HG03060 (cell line): ENCODE measurements at regions not wholly inside any gene's neighbourhood (a gene's known extent, or its start where the extent isn't known, plus 50 kb on each side); places are given as distances from the start of the nearest gene placed in this dataset.

ENCODE experiments used
- ATAC-seq: cut with Tn5 transposase; IDR thresholded peaks from one replicate; pipeline ENCODE4 v1.9.1; 2021; ENCODE audit warnings: low read depth, moderate number of reproducible peaks; ENCODE audit not compliant: unreplicated experiment

DNA sequence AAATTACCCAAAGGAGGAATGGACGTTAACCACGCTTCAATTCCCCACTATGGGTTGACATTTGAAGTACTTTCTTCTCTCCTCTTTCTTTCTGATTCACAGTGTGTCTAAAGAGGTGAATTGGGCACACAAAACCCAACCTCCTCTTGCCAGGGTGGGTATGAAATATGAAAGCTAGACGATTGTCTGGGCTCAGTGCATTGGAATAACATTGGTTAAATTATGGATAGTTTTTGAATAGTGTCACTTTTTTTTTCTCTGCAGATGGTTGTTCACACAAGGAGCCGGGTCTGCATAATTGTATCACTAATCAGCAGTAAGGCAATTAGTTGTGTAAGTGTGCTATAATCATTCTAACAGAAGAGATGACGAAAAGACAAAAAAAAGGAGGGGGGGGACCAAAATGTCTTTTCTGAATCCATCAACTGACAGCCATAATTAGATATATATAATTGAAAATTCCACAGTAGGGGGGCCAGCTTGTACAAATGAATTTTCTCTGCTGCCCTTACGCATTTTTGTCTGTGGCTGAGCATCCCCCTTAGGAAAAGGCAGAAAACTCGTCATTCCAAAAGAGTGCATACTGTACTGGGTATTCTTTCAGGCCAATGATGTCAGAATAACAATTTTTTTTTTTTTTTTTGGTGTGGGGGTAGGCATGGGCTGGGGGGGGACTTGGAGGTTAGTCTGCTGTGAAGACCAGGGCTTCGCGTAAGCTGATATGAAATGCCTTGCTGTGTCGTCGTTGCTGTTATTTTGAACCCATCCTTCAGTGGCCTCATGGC lies 307.5 kb upstream of the SALL1 start:
- ATAC-seq = no peak

DNA sequence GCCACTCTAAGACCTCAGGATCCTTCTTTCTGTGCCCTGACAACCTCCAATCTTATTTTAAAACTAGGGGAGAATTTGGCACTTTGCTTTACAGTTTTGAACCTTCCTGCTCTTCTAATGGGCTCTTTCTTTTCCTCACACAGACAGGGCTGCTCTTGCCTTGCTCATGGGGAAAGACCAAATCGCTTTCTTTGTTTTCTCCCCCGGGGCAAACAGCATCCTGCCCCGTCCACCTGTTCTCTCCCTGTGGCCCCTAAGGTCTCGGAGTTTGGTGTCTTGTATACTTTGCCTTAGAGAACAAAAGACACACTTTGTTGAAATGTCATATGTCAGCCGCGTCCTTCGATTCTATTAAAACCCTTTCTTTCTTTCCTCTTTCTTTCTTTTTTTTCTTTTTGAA lies 306.7 kb upstream of the SALL1 start:
- ATAC-seq = no peak

DNA sequence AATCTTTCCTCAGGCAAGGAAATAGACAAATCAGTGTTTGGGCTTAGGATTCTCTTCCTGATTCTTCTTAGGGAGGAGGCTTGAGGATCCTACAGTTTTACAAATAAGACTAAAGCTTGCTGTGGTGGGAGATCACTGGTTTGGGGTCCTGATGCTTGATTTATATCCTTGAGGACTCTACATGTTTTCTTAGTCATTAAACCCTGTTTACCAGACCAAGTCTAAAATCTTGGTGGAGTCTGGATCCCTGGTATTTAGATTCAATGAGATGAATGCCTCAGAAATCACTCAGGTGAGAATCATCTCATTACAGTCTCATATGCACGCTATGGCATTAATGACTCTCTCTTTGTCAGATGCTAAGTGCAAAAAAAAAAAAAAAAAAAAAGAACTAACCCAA lies 304.3 kb upstream of the SALL1 start:
- no peak for ATAC-seq

DNA sequence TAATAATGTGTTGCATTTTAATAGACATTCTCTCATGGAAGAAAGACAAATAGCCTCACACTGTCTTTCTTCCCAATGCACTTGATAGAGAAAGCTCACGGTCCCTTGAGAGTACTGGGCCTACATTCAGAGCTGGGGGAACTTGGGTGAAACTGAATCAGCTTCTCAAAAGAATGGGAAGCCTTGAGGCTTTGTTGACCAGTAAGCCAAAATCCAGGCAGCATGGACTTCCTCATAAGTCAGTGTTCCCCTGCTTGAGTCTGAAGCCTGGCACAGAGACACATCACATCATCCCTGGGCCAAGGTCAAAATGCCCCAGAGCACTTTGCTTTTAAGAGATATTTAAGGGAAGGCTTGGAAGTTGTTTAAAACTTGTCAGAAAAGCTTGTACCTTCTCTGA lies 302.2 kb upstream of the SALL1 start:
- ATAC-seq = no peak

DNA sequence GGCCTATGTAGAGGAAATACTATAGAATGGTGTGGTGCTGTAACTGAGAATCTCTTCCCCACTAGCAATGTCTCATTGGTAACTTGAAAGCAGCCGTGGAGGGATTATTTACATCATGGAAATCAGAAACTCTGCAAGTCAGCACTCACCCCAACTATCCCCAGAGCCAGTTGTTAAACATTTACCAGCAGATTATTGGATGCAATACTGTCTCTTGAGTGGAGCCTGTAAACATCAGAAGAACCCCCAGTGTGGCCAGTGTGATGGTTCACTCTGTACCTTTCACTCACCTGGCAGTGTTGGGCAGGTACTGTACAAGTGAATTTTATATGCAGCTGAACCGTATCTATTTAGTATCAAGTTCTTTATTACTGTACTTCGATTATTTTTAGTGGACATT lies 299.8 kb upstream of the SALL1 start:
- no peak for ATAC-seq

DNA sequence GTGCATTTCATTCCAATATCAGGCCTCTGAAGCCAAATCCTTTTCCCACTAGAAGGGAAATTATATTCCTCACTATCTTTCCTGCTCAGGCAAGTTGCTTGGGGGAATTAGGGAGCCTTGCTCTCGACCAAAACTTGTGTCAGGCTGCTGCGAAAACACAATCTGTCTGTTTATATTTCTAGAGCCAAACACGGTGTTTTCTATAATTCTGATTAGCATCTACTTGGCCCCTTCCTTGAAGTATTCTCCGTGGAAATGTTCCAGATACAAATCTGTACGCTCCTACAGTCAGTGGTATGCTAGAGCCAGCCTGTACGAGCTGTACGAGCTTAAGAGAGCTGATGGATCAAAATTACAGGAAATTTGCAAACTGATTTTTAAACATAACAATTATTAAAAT lies 299.3 kb upstream of the SALL1 start:
- ATAC-seq = no peak

DNA sequence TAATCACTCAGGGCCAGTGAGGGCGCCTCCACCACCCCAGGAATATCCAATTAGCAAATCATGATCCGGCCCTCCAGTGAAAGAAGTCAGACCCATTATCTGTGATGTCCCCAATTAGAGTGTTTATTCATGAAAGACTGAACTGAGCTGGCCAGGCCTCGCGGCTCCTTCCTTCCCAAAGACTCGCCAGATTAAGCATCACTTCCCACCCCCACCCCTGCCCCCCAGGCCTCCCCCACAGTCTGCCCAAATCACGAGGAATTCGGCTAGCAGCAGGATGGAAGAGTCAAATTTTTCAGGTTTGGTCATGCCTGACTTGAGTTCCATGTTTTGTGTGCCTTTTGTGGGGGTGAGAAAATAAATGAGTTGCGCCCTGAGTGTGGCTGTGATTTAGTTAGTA lies 298.4 kb upstream of the SALL1 start:
- ATAC-seq = no peak

DNA sequence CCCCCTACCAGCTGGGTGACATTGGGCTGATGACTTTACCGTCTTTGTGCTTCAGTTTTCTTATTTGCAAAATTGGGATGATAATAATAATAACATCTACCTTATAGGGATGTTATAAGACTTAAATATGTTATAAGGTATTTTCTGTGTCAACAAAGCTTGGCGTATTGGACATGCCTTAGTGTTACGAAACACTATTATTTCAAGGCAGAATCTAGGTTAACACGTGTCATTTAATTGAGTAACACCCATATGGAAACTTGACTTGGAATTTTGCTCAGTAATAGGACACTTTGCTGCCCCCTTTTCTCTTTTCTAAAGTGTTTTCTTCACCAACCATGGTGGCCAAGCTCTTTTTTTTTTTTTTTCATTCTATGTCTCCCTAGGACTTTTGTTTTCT lies 294.2 kb upstream of the SALL1 start:
- no peak for ATAC-seq

DNA sequence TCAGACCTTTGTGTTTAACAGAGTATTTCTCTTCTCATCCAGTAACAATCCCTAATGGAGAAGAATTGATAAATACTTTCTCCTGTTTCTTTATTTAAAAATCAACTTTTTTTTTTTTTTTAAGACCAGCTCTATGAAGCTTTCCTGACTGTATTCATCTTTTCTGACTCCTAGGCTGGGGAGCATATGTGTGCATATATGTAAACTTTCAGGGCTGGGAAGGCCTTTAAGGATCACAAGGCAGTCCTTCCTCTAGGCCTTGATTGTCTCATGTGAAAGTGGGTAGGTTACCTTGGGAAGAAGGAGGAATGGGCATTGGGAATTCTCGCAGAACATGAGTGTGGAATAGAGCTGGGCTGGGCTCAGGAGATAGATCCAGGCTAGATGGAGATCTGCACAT lies 292.9 kb upstream of the SALL1 start:
- ATAC-seq = no peak

- no peak for ATAC-seq
Observed at GRCh38 chr16:51442141-51442870, 291.2 kb upstream of the SALL1 start.

DNA sequence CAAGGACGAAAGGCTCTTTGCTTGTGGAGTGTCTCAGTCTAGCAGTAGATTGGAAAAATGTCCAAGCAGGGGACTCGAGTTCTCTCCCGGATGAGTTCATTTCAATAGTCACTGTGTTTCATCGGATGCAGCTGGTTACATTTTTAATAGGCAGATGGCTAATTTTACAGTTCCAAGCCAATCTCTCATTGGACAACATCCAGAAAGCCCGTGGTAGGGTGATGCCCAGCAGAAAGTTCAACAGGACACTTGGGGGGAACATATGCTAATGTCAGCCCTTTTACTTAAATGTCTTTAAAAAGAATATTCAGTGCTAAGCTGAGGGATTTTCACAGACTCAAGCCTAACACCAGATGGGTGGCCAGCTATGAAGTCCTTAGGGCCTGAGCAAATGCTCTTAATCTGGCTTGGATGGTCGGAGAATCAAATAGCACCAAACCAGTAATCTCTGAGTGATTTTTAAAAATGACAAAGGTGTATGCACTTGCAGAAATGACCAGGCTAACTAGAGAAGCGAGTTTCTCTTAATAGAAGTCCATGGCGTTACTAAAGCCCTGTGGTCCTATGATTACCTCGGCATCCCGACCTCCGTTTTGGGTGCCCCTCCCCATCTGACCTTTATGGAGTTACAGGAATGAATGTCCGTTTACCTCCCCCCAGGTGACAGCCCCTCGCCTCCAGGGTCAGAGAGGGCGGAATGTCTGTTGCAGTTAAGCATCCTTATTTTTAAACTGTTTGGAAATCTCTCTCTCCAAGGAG lies 289.2 kb upstream of the SALL1 start:
- no peak for ATAC-seq

DNA sequence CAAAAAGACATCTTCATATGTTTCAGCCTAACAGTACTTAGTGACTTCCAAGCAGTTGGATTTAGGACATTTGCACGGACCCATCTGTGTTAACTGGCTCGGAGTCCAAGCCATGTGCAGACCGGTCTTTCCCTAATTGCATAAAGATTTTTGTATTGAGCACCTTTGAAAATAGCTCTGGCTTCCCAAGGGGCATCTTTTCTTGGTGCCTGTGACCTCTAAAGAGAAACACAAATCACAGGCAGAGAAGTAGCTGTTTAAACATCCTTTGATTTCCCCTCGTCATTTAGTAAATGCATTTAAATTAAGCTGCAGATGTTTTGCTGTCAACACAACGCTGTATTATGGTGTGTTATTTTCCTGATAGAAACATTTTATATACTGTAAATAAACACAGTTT lies 288.2 kb upstream of the SALL1 start:
- ATAC-seq = no peak

DNA sequence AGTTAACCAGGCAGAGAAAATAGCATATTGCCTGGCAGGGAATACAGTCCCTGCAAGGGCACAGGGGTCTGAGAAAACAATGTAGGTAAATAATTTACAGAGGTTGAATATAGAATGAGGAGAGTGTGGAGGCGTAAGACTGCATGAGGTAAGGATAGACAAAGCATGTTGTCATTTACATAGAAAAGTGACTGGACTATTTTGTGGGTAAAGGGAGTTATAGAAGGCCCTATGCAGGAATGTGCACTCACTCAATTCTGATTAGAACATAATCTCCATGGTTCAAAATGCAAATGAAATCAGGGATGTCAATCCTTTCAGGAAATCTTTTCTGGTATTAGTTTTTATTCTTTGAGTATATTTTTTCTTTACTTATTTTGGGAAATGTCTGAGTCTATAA lies 285.7 kb upstream of the SALL1 start:
- ATAC-seq = no peak

DNA sequence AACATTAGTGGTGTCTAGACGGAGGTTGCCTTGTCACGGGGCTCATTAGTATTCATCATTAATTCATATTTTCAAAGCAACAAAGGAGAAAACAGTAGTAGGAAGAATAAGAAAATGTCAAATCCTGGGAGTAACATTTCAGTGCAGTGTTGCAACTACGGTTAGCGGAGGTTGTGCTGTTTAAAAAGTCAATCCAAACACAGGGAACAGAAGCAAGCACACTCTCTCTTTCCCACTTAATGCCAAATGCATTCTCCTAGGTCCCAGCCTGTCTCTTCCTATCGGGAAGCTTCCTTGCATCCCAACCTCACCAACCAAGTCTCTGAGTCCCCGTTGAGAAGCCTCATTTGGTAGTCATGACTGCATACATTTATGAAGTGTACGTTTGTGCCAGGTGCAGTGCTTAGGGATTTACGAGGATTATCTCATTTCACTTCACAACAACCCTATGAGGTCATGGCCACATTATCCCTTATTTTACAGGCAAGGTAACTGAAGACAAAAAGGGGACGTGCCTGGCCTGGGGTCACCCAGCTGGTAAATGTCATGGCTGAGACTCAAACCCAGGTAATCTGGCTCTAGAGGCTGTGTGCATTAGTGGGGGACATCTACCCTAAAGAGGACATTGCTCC lies 283.6 kb upstream of the SALL1 start:
- no peak for ATAC-seq

- ATAC-seq = no peak
Observed at GRCh38 chr16:51433599-51433998, 282.5 kb upstream of the SALL1 start.

DNA sequence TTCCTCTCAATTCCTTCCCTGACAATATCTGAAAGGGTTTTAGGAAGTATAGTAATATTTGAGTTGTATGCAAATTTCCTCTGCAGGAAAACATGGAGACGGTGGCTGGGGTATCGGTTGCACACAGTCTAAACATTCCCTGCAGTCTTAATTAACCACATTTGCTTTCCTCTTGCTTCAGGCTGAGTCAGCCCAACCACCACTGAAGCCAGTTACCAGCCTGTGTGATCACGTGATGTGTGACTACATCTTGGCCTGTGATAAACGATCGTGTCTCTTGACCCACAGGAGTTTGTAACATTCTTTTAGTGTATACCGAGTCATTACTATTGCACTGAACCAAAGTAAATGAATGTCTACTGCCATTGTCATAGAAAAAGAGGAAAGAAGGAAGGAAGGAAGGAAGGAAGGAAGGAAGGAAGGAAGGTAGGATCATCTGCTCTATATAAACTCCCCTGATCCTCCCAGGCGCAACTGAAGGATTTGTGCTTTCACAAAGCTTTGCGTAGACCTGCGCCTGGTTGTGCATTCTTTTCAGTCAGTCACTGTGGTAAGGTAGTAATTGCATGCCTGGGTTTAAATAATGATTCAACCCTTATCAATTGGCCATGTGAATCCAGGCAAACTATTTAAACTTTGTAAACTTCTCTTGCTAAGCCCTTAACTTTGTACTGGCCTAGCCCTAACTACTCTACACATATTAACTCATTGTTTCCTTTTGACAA lies 280.6 kb upstream of the SALL1 start:
- no peak for ATAC-seq

GRCh38 chr16:51430716-51431369 lies 279.8 kb upstream of the SALL1 start:
- no peak for ATAC-seq

- ATAC-seq = no peak
Observed at GRCh38 chr16:51429041-51429440, 278.0 kb upstream of the SALL1 start.

- ATAC-seq = no peak
Observed at GRCh38 chr16:51427085-51427484, 276.0 kb upstream of the SALL1 start.

- ATAC-seq = no peak
Observed at GRCh38 chr16:51426276-51426675, 275.2 kb upstream of the SALL1 start.
